MM.1S (cell line): ENCODE measurements at regions not wholly inside any gene's neighbourhood (a gene's known extent, or its start where the extent isn't known, plus 50 kb on each side); places are given as distances from the start of the nearest gene placed in this dataset.
"Not testable (repeated sequence)": the region's sequence is repeated elsewhere in the genome, so short reads cannot be mapped to it uniquely, and the experiment has no call there.

Source experiments
- DNase-seq: peaks from one replicate; pipeline ENCODE4 v3.0.0-alpha.2; 2015
- H2AFZ ChIP-seq: fragments of 300-600 bp; sonication (generic); 2 replicates; pipeline ENCODE4 v1.6.0; 2016; ENCODE audit warnings: antibody characterized with exemption, low read length
- H3F3A ChIP-seq: fragments of 300-600 bp; sonication (generic); 2 replicates; pipeline ENCODE4 v1.6.1; 2016; ENCODE audit warnings: mild to moderate bottlenecking, antibody characterized with exemption, low read length, moderate library complexity, mixed read lengths; ENCODE audit not compliant: insufficient read depth
- H3K27ac ChIP-seq: fragments of 300-600 bp; sonication (generic); 2 replicates; pipeline ENCODE4 v1.5.1; 2016; ENCODE audit warnings: mild to moderate bottlenecking, low read length
- H3K27me3 ChIP-seq: fragments of 300-600 bp; sonication (generic); replicated peaks from 2 replicates; pipeline ENCODE4 v1.6.0; 2016; ENCODE audit warnings: low read length; ENCODE audit not compliant: insufficient read depth
- H3K36me3 ChIP-seq: fragments of 300-600 bp; sonication (generic); replicated peaks from 2 replicates; pipeline ENCODE4 v1.6.1; 2016; ENCODE audit warnings: mild to moderate bottlenecking, low read length, mixed read lengths; ENCODE audit not compliant: insufficient read depth
- H3K4me1 ChIP-seq: fragments of 300-600 bp; sonication (generic); 2 replicates; pipeline ENCODE4 v1.6.1; 2016; ENCODE audit warnings: low read length, mixed read lengths
- H3K4me2 ChIP-seq: fragments of 300-600 bp; sonication (generic); 2 replicates; pipeline ENCODE4 v1.6.0; 2016; ENCODE audit warnings: low read depth, low read length
- H3K4me3 ChIP-seq: fragments of 300-600 bp; sonication (generic); 2 replicates; pipeline ENCODE4 v1.5.1; 2016; ENCODE audit warnings: low read length, mixed read lengths
- H3K79me2 ChIP-seq: fragments of 300-600 bp; sonication (generic); 2 replicates; pipeline ENCODE4 v1.6.1; 2016; ENCODE audit warnings: mixed run types, low read length, mixed read lengths
- H3K9ac ChIP-seq: fragments of 300-600 bp; sonication (generic); 2 replicates; pipeline ENCODE4 v1.6.1; 2016; ENCODE audit warnings: low read length, mixed read lengths
- H3K9me2 ChIP-seq: fragments of 300-600 bp; sonication (generic); replicated peaks from 2 replicates; pipeline ENCODE4 v1.6.1; 2016; ENCODE audit warnings: mild to moderate bottlenecking, low read length, mixed read lengths; ENCODE audit not compliant: insufficient read depth
- H3K9me3 ChIP-seq: fragments of 300-600 bp; sonication (generic); replicated peaks from 2 replicates; pipeline ENCODE4 v1.6.1; 2016; ENCODE audit warnings: mild to moderate bottlenecking, low read length, mixed read lengths; ENCODE audit not compliant: insufficient read depth
- H4K20me1 ChIP-seq: fragments of 300-600 bp; sonication (generic); 2 replicates; pipeline ENCODE4 v1.6.1; 2016; ENCODE audit warnings: mild to moderate bottlenecking, low read length, moderate library complexity, mixed read lengths; ENCODE audit not compliant: insufficient read depth
- CTCF ChIP-seq: fragments of 300-600 bp; sonication (generic); IDR thresholded peaks from 2 replicates; pipeline ENCODE4 v1.5.1; 2016; ENCODE audit warnings: antibody characterized with exemption, low read length, mixed read lengths
- EZH2 ChIP-seq: fragments of 300-600 bp; sonication (generic); optimal IDR thresholded peaks from 2 replicates; pipeline ENCODE3; 2017; ENCODE audit warnings: low read depth, mild to moderate bottlenecking, antibody characterized with exemption, low read length, mixed read lengths
- EZH2phosphoT487 ChIP-seq: fragments of 300-600 bp; sonication (generic); IDR thresholded peaks from 2 replicates; pipeline ENCODE4 v1.6.1; 2018; ENCODE audit warnings: antibody characterized with exemption, low read length

DNA sequence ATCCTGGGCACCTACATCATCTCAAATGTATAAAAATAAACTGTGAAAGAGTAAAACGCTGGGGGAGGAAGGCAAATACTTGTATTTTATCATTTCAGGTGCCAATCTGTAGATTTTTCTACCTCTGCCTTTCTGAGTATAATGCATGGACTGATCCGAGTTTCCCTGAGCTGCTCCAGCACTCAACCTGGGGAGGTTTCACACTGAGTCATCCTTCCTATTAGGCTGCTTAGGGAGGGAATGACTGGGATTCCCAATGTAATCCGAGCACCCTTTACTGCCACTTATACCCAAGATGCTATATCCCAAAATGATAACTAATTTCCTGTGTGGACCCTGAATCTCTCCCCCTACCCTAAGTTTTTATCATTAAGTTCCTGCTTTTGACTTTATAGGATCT lies 126.6 kb downstream of the HNRNPD start:
- Histone ChIP-seq H3K79me2 (no peaks in the 10 kb centered on the region), H3K4me3 (no peak overlapping the region), H3K27me3 (no peaks in the 10 kb centered on the region), H3F3A (no peaks in the 10 kb centered on the region), H3K4me2 (no peak overlapping the region), H4K20me1 (no peaks in the 10 kb centered on the region), H3K27ac (no peak overlapping the region), H3K9me2 (no peaks in the 10 kb centered on the region), H3K4me1 (no peaks in the 10 kb centered on the region), H3K9me3 (no peaks in the 10 kb centered on the region), H3K9ac (no peak overlapping the region), H3K36me3 (no peaks in the 10 kb centered on the region), H2AFZ (no peak overlapping the region)
- TF ChIP-seq EZH2phosphoT487, result no peak
- TF ChIP-seq CTCF, result no peak
- no peak for TF ChIP-seq EZH2
- no peak for DNase-seq

- H3K9me2 ChIP-seq, result no peaks in the 10 kb centered on the region
- no peak for DNase-seq
- no peaks in the 10 kb centered on the region for H4K20me1 ChIP-seq
- H3F3A ChIP-seq, result no peaks in the 10 kb centered on the region
- H3K4me1 ChIP-seq, result no peaks in the 10 kb centered on the region
- H3K36me3 ChIP-seq, result no peaks in the 10 kb centered on the region
- no peak for TF ChIP-seq CTCF
- TF ChIP-seq EZH2, result no peak
- H3K27me3 ChIP-seq, result no peaks in the 10 kb centered on the region
- no peak overlapping the region for H2AFZ ChIP-seq
- no peaks in the 10 kb centered on the region for H3K9me3 ChIP-seq
- no peak overlapping the region for H3K27ac ChIP-seq
- no peak overlapping the region for H3K9ac ChIP-seq
- H3K4me2 ChIP-seq, result no peak overlapping the region
- no peaks in the 10 kb centered on the region for H3K79me2 ChIP-seq
- no peak overlapping the region for H3K4me3 ChIP-seq
Observed at GRCh38 chr4:82241534-82241933, 132.3 kb downstream of the HNRNPD start.

- TF ChIP-seq EZH2 (no peak), CTCF (no peak), EZH2phosphoT487 (no peak)
- no peaks in the 10 kb centered on the region for H3K36me3 ChIP-seq
- H3F3A ChIP-seq, result no peaks in the 10 kb centered on the region
- no peak overlapping the region for H3K27ac ChIP-seq
- H2AFZ ChIP-seq, result no peak overlapping the region
- H3K9me3 ChIP-seq, result no peaks in the 10 kb centered on the region
- no peaks in the 10 kb centered on the region for H3K79me2 ChIP-seq
- no peaks in the 10 kb centered on the region for H3K27me3 ChIP-seq
- no peaks in the 10 kb centered on the region for H3K4me1 ChIP-seq
- no peak overlapping the region for H3K4me3 ChIP-seq
- H3K4me2 ChIP-seq, result no peak overlapping the region
- no peak overlapping the region for H3K9ac ChIP-seq
- H3K9me2 ChIP-seq, result no peaks in the 10 kb centered on the region
- no peak for DNase-seq
- H4K20me1 ChIP-seq, result no peaks in the 10 kb centered on the region
Observed at GRCh38 chr4:82240410-82240809, 133.4 kb downstream of the HNRNPD start.

DNA sequence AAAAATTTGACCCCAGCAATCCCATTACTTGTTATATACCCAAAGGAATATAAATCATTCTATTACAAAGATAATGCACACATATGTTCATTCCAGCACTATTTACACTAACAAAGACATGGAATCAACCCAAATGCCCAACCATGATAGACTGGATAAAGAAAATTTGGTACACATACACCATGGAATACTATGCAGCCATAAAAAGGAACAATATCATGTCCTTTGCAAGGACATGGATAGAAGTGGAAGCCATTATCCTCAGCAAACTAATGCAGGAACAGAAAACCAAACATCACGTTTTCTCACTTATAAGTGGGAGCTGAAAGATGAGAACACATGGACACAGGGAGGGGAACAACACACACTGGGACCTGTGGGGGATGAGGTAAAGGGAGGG lies 136.6 kb downstream of the HNRNPD start:
- not testable (repeated sequence) for H3F3A ChIP-seq, H3K36me3 ChIP-seq, H3K4me2 ChIP-seq

More for the DNA sequence above, 136.6 kb downstream of the HNRNPD start:
- not testable (repeated sequence) for H3K27ac ChIP-seq, H4K20me1 ChIP-seq, H3K9me3 ChIP-seq, H3K9me2 ChIP-seq, H3K9ac ChIP-seq, DNase-seq, H3K27me3 ChIP-seq, H3K79me2 ChIP-seq, H3K4me1 ChIP-seq, H2AFZ ChIP-seq, H3K4me3 ChIP-seq
